MM.1S (cell line): ENCODE measurements at regions not wholly inside any gene's neighbourhood (a gene's known extent, or its start where the extent isn't known, plus 50 kb on each side); places are given as distances from the start of the nearest gene placed in this dataset.

Experiments used
- DNase-seq: peaks from one replicate; pipeline ENCODE4 v3.0.0-alpha.2; 2015
- H2AFZ ChIP-seq: fragments of 300-600 bp; sonication (generic); 2 replicates; pipeline ENCODE4 v1.6.0; 2016; ENCODE audit warnings: antibody characterized with exemption, low read length
- H3F3A ChIP-seq: fragments of 300-600 bp; sonication (generic); 2 replicates; pipeline ENCODE4 v1.6.1; 2016; ENCODE audit warnings: mild to moderate bottlenecking, antibody characterized with exemption, low read length, moderate library complexity, mixed read lengths; ENCODE audit not compliant: insufficient read depth
- H3K27ac ChIP-seq: fragments of 300-600 bp; sonication (generic); 2 replicates; pipeline ENCODE4 v1.5.1; 2016; ENCODE audit warnings: mild to moderate bottlenecking, low read length
- H3K27me3 ChIP-seq: fragments of 300-600 bp; sonication (generic); replicated peaks from 2 replicates; pipeline ENCODE4 v1.6.0; 2016; ENCODE audit warnings: low read length; ENCODE audit not compliant: insufficient read depth
- H3K36me3 ChIP-seq: fragments of 300-600 bp; sonication (generic); replicated peaks from 2 replicates; pipeline ENCODE4 v1.6.1; 2016; ENCODE audit warnings: mild to moderate bottlenecking, low read length, mixed read lengths; ENCODE audit not compliant: insufficient read depth
- H3K4me1 ChIP-seq: fragments of 300-600 bp; sonication (generic); 2 replicates; pipeline ENCODE4 v1.6.1; 2016; ENCODE audit warnings: low read length, mixed read lengths
- H3K4me2 ChIP-seq: fragments of 300-600 bp; sonication (generic); 2 replicates; pipeline ENCODE4 v1.6.0; 2016; ENCODE audit warnings: low read depth, low read length
- H3K4me3 ChIP-seq: fragments of 300-600 bp; sonication (generic); 2 replicates; pipeline ENCODE4 v1.5.1; 2016; ENCODE audit warnings: low read length, mixed read lengths
- H3K79me2 ChIP-seq: fragments of 300-600 bp; sonication (generic); 2 replicates; pipeline ENCODE4 v1.6.1; 2016; ENCODE audit warnings: mixed run types, low read length, mixed read lengths
- H3K9ac ChIP-seq: fragments of 300-600 bp; sonication (generic); 2 replicates; pipeline ENCODE4 v1.6.1; 2016; ENCODE audit warnings: low read length, mixed read lengths
- H3K9me2 ChIP-seq: fragments of 300-600 bp; sonication (generic); replicated peaks from 2 replicates; pipeline ENCODE4 v1.6.1; 2016; ENCODE audit warnings: mild to moderate bottlenecking, low read length, mixed read lengths; ENCODE audit not compliant: insufficient read depth
- H3K9me3 ChIP-seq: fragments of 300-600 bp; sonication (generic); replicated peaks from 2 replicates; pipeline ENCODE4 v1.6.1; 2016; ENCODE audit warnings: mild to moderate bottlenecking, low read length, mixed read lengths; ENCODE audit not compliant: insufficient read depth
- H4K20me1 ChIP-seq: fragments of 300-600 bp; sonication (generic); 2 replicates; pipeline ENCODE4 v1.6.1; 2016; ENCODE audit warnings: mild to moderate bottlenecking, low read length, moderate library complexity, mixed read lengths; ENCODE audit not compliant: insufficient read depth
- CTCF ChIP-seq: fragments of 300-600 bp; sonication (generic); IDR thresholded peaks from 2 replicates; pipeline ENCODE4 v1.5.1; 2016; ENCODE audit warnings: antibody characterized with exemption, low read length, mixed read lengths
- EZH2 ChIP-seq: fragments of 300-600 bp; sonication (generic); optimal IDR thresholded peaks from 2 replicates; pipeline ENCODE3; 2017; ENCODE audit warnings: low read depth, mild to moderate bottlenecking, antibody characterized with exemption, low read length, mixed read lengths
- EZH2phosphoT487 ChIP-seq: fragments of 300-600 bp; sonication (generic); IDR thresholded peaks from 2 replicates; pipeline ENCODE4 v1.6.1; 2018; ENCODE audit warnings: antibody characterized with exemption, low read length

GRCh38 chr7:54687462-54688212 is 71.4 kb downstream of the SEC61G start:
- Histone ChIP-seq H3K4me2 (no peak overlapping the region), H3K9me3 (no peaks in the 10 kb centered on the region), H3K27ac (no peak overlapping the region), H3K4me1 (no peaks in the 10 kb centered on the region), H3K27me3 (no peaks in the 10 kb centered on the region), H3K9ac (no peak overlapping the region), H3K79me2 (no peaks in the 10 kb centered on the region), H3K36me3 (no peaks in the 10 kb centered on the region), H3K9me2 (no peaks in the 10 kb centered on the region), H3K4me3 (no peak overlapping the region), H2AFZ (no peak overlapping the region), H4K20me1 (no peaks in the 10 kb centered on the region), H3F3A (no peaks in the 10 kb centered on the region)
- DNase-seq, result no peak
- TF ChIP-seq CTCF (no peak), EZH2phosphoT487 (no peak), EZH2 (no peak)

- H3K4me3 ChIP-seq, result no peak overlapping the region
- no peak overlapping the region for H3K4me2 ChIP-seq
Observed at GRCh38 chr7:54680377-54681005, 78.5 kb downstream of the SEC61G start.

GRCh38 chr7:54679490-54679817 is 79.6 kb downstream of the SEC61G start:
- Histone ChIP-seq H3K9me2 (no peaks in the 10 kb centered on the region), H3K4me2 (no peak overlapping the region), H3K79me2 (no peaks in the 10 kb centered on the region), H3F3A (no peaks in the 10 kb centered on the region), H4K20me1 (no peaks in the 10 kb centered on the region), H3K4me1 (no peaks in the 10 kb centered on the region), H3K36me3 (no peaks in the 10 kb centered on the region), H3K9me3 (no peaks in the 10 kb centered on the region), H3K9ac (no peak overlapping the region), H3K27ac (no peak overlapping the region), H3K27me3 (no peaks in the 10 kb centered on the region), H3K4me3 (no peak overlapping the region), H2AFZ (no peak overlapping the region)
- no peak for DNase-seq
- TF ChIP-seq EZH2 (no peak), CTCF (no peak), EZH2phosphoT487 (no peak)

More at GRCh38 chr7:54680377-54681005, 78.5 kb downstream of the SEC61G start:
- Histone ChIP-seq H3K9me3 (no peaks in the 10 kb centered on the region), H3K9ac (no peak overlapping the region), H3F3A (no peaks in the 10 kb centered on the region), H3K36me3 (no peaks in the 10 kb centered on the region), H3K9me2 (no peaks in the 10 kb centered on the region), H4K20me1 (no peaks in the 10 kb centered on the region), H3K27me3 (no peaks in the 10 kb centered on the region), H3K27ac (no peak overlapping the region), H3K4me1 (no peaks in the 10 kb centered on the region), H3K79me2 (no peaks in the 10 kb centered on the region), H2AFZ (no peak overlapping the region)
- no peak for DNase-seq
- TF ChIP-seq CTCF (no peak), EZH2 (no peak), EZH2phosphoT487 (no peak)
